ENCODE measurements at regions not wholly inside any gene's neighbourhood (a gene's known extent, or its start where the extent isn't known, plus 50 kb on each side); places are given as distances from the start of the nearest gene placed in this dataset.
"Not testable (repeated sequence)": the region's sequence is repeated elsewhere in the genome, so short reads cannot be mapped to it uniquely, and the experiment has no call there.

DNA sequence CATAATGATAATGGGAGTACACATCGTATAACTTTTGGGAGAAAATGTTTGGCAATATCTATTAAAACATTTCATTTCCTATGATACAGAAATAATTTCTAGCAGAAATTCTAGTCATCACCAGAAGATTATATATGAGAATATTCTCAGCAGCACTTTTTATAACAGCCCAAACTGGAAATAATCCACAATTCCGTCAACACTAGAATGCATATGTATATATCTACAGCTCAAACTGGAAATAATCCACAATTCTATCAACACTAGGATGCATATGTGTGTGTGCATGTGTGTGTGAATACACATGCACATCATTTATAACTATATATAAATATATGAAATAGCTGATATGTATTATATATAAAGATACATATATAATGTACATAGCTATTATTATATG lies 408.0 kb upstream of the KLHL1 start:
- Histone ChIP-seq H3K4me3 (no peak overlapping the region), H3K9me3 (no peaks in the 10 kb centered on the region), H3K4me1 (no peaks in the 10 kb centered on the region), H3K27me3 (no peaks in the 10 kb centered on the region), H3K36me3 (replicated peaks in 1 of 2; ENCODE audit: insufficient read depth in 1 of 2, low read depth in 2 of 2) (no peaks in the 10 kb centered on the region), H3K27ac (no peak overlapping the region)
- intact Hi-C loops (cut with DNase I), result no loop called here
- DNase-seq, result no peak
- TF ChIP-seq, protein P1, sequence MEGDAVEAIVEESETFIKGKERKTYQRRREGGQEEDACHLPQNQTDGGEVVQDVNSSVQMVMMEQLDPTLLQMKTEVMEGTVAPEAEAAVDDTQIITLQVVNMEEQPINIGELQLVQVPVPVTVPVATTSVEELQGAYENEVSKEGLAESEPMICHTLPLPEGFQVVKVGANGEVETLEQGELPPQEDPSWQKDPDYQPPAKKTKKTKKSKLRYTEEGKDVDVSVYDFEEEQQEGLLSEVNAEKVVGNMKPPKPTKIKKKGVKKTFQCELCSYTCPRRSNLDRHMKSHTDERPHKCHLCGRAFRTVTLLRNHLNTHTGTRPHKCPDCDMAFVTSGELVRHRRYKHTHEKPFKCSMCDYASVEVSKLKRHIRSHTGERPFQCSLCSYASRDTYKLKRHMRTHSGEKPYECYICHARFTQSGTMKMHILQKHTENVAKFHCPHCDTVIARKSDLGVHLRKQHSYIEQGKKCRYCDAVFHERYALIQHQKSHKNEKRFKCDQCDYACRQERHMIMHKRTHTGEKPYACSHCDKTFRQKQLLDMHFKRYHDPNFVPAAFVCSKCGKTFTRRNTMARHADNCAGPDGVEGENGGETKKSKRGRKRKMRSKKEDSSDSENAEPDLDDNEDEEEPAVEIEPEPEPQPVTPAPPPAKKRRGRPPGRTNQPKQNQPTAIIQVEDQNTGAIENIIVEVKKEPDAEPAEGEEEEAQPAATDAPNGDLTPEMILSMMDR (IDR thresholded peaks at IDR 0.05), result no peak
- no peak for TF ChIP-seq POLR2A (IDR thresholded peaks at IDR 0.05)
- 76 to 80% methylated on average over 2 of the region's 2 CpGs for WGBS, 2 donors
- no peak for ATAC-seq

DNA sequence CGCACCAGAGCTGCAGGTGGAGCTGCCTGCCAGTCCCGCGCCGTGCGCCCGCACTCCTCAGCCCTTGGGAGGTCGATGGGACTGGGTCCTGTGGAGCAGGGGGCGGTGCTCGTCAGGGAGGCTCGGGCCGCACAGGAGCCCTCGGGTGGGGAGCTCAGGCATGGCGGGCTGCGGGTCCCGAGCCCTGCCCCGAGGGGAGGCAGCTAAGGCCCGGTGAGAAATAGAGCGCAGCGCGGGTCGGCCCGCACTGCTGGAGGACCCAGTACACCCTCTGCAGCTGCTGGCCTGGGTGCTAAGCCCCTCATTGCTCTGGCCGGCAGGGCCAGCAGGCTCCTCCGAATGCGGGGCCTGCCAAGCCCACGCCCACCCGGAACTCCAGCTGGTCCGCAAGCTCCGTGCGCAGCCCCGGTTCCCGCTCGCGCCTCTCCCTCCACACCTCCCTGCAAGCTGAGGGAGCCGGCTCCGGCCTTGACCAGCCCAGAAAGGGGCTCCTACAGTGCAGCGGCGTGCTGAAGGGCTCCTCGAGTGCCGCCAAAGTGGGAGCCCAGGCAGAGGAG lies 403.7 kb upstream of the KLHL1 start:
- ATAC-seq; H3K4me3 ChIP-seq; H3K4me1 ChIP-seq; H3K9me3 ChIP-seq; DNase-seq; intact Hi-C loops (cut with DNase I); H3K27ac ChIP-seq; H3K36me3 ChIP-seq (replicated peaks in 1 of 2; ENCODE audit: insufficient read depth in 1 of 2, low read depth in 2 of 2); H3K27me3 ChIP-seq: not testable (repeated sequence)
- WGBS, 2 donors, result 94 to 95% methylated on average over 27 to 40 of the region's 40 CpGs

DNA sequence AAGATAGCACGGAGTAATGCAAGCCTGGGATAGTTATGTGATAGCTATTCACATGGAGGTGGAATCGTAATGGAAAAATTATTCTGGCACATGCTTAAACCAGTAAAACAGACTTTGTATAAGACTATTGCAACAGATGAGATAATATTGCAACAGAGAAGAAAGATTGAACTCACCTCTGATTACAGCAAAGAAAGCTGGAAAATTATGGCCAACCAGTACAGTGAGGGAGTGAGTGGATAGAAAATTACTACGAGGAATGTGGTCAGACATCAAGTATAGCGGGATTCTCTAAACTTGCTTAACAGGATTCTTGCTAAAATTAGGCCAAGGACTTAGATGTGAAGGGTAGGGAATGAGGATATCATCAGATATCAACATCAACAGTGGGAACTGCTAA lies 397.6 kb upstream of the KLHL1 start:
- Histone ChIP-seq H3K36me3 (replicated peaks in 1 of 2; ENCODE audit: insufficient read depth in 1 of 2, low read depth in 2 of 2) (no peaks in the 10 kb centered on the region), H3K9me3 (no peaks in the 10 kb centered on the region), H3K27ac (no peak overlapping the region), H3K4me1 (no peaks in the 10 kb centered on the region), H3K27me3 (no peaks in the 10 kb centered on the region), H3K4me3 (no peak overlapping the region)
- TF ChIP-seq, protein P1 (IDR thresholded peaks at IDR 0.05), result no peak
- TF ChIP-seq POLR2A (IDR thresholded peaks at IDR 0.05), result no peak
- WGBS, 2 donors, result 63 to 67% methylated on average over 4 of the region's 4 CpGs
- ATAC-seq (no peak), DNase-seq (no peak)
- intact Hi-C loops (cut with DNase I), result no loop called here

DNA sequence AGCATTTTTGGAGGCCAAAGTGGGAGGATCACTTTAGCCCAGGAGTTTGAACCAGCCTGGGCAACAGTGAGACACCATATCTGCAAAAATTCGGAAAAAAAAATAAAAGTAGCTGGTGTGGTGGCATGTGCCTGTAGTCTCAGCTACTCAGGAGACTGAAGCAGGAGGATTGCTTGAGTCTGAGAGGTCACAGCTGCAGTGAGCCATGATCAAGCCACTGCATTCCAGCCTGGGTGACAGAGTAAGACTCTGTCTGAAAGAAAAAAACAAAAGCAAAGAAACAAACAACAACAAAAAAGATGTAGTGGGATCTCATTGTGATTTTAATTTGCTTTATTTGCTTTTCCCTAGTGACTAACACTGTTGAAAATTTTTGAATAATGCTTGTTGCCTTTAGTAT lies 394.7 kb upstream of the KLHL1 start:
- Histone ChIP-seq H3K9me3 (no peaks in the 10 kb centered on the region), H3K27me3 (no peaks in the 10 kb centered on the region), H3K4me1 (no peaks in the 10 kb centered on the region), H3K4me3 (no peak overlapping the region), H3K36me3 (replicated peaks in 1 of 2; ENCODE audit: insufficient read depth in 1 of 2, low read depth in 2 of 2) (no peaks in the 10 kb centered on the region), H3K27ac (no peak overlapping the region)
- intact Hi-C loops (cut with DNase I), result no loop called here
- whole genome bisulfite sequencing, 2 donors, result 50 to 56% methylated on average over 1 of the region's 1 CpG
- no peak for ATAC-seq
- no peak for DNase-seq
- TF ChIP-seq, protein P1 (IDR thresholded peaks at IDR 0.05), result no peak
- no peak for TF ChIP-seq POLR2A (IDR thresholded peaks at IDR 0.05)

DNA sequence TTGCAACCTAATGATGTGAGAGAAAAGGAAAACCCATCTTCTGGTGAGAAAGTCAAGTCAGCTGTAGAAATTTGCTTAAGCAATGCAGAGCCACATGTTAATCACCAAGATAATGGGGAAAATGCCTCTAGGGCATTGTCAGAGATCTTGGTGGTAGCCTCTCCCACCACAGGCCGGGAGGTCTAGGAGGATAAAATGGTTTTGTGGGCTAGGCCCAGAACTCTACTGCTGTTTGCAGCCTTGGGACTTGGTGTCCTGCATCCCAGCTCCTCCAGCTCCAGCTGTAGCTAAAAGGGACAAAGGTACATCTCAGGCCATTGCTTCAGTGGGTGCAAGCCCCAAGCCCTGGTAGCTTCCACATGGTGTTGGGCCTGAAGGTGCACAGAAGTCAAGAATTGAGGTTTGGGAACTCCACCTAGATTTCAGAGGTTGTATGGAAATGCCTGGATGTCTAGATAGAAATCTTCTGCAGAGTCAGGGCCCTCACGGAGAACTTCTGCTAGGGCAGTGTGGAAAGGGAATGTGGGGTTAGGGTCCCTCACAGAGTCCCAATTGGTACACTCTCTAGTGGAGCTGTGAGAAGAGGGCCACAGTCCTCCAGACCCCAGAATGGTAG lies 382.2 kb upstream of the KLHL1 start:
- H3K9me3 ChIP-seq, result peaks cover 0 to 6% (median 0%) of the 10 kb centered on the region in 3 donors
- no peaks in the 10 kb centered on the region for H3K36me3 ChIP-seq (replicated peaks in 1 of 2; ENCODE audit: insufficient read depth in 1 of 2, low read depth in 2 of 2)
- DNase-seq (no peak), ATAC-seq (no peak)
- H3K27ac ChIP-seq, result no peak overlapping the region
- TF ChIP-seq, protein P1 (IDR thresholded peaks at IDR 0.05), result no peak
- TF ChIP-seq POLR2A (IDR thresholded peaks at IDR 0.05), result no peak
- no peaks in the 10 kb centered on the region for H3K4me1 ChIP-seq
- no peak overlapping the region for H3K4me3 ChIP-seq
- intact Hi-C loops (cut with DNase I), result no loop called here
- no peaks in the 10 kb centered on the region for H3K27me3 ChIP-seq
- 80 to 85% methylated on average over 2 of the region's 2 CpGs for WGBS, 2 donors
